GM18861 (cell line): ENCODE measurements at regions not wholly inside any gene's neighbourhood (a gene's known extent, or its start where the extent isn't known, plus 50 kb on each side); places are given as distances from the start of the nearest gene placed in this dataset.
"Not testable (repeated sequence)": the region's sequence is repeated elsewhere in the genome, so short reads cannot be mapped to it uniquely, and the experiment has no call there.

ENCODE experiments used
- ATAC-seq: cut with Tn5 transposase; IDR thresholded peaks from one replicate; pipeline ENCODE4 v1.9.1; 2021; ENCODE audit not compliant: unreplicated experiment

GRCh38 chr21:35441868-35442582 lies 392.9 kb upstream of the RUNX1 start:
- no peak for ATAC-seq

DNA sequence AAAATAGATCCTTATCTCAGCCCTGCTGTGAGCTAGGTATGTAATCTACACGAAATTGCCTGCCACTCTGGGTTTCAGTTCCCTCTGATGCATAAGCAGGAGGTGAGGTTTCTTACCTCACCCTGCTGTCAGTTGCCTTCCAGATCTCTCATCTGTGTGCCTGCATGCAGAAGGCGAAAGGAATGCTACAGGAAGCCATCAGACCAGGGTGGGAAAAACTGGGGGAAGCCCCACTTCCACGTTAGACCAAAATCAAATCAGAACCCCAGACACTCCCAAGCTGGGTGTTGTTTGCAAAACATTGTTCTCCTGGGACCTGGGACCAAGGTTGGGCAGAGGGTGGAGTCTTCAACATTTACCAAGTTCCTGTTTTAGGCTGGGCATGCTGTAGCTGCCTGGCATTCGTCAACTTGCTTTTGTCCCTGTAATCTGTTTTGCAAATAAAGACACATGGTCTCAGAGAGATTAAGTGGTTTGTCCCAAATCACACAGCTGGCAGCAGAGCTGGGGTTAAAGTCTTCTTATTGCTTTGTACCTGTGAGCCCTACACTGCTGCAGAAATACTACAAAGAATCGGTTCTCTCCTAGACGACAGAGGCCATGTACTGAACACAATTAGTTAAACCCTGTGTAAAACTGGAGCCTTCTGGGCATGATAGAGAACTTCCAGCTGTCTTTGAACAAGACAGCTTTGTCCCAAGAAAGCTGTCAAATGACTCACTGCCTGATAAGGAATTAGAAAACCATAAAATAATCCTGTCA lies 389.7 kb upstream of the RUNX1 start:
- no peak for ATAC-seq

- ATAC-seq, result no peak
Observed at GRCh38 chr21:35437941-35438340, 388.8 kb upstream of the RUNX1 start.

- ATAC-seq, result no peak
Observed at GRCh38 chr21:35436899-35437298, 387.8 kb upstream of the RUNX1 start.

GRCh38 chr21:35432601-35433000 lies 383.5 kb upstream of the RUNX1 start:
- not testable (repeated sequence) for ATAC-seq

DNA sequence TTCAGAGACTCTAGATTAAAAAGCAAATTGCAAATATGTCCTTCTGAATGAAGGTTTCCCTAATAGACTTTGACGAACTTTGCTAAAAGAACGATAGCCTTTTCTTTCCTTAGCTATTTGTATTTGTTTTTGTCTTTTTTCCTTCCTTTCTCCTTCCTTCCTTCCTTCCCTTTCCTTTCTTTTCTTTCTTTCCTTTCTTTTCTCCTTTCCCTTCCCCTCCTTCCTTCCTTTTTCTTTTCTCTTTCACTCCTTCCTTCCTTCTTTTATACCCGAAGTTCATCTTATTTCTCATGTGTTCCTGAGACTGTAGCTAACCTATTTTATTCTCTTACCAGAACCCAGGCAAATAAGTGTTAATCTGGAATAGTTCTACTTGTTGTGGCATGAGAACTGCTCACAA lies 381.2 kb upstream of the RUNX1 start:
- no peak for ATAC-seq

GRCh38 chr21:35428937-35429336 lies 379.8 kb upstream of the RUNX1 start:
- ATAC-seq, result no peak

DNA sequence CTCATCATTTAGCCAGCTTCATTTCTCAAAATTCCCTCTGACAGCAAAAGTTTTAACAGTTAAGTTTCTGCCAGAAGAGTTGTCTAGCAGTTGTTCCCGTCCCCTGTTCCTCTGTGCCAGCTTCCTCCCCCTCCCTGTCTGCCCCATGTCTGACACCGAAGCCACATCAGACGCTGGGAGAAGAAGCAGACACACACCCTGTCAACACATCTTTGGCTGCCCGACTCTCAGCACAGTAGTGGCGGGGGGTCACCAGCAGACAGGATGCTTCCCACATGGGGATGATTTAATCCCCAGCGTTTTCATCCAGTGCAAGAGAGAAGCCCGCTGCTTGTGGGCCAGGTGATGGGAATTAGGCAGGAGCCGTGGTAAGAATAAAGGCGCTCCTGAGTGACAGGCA lies 379.4 kb upstream of the RUNX1 start:
- ATAC-seq, result no peak

DNA sequence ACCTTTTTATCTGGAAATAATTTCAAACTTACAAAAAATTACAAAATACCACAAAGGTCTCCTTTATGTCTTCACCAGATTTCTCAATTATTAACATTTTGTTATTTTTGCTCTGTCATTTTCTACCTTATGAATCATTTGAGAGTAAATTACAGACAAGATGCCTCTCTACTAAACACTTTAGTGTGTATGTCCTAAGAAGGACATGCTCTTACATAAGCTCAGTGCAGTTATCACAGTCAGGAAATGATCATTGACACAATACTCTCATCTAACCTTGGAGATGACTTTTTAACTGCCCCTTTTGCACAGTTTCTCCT lies 378.9 kb upstream of the RUNX1 start:
- no peak for ATAC-seq

- ATAC-seq, result no peak
Observed at GRCh38 chr21:35427320-35428000, 378.4 kb upstream of the RUNX1 start.

DNA sequence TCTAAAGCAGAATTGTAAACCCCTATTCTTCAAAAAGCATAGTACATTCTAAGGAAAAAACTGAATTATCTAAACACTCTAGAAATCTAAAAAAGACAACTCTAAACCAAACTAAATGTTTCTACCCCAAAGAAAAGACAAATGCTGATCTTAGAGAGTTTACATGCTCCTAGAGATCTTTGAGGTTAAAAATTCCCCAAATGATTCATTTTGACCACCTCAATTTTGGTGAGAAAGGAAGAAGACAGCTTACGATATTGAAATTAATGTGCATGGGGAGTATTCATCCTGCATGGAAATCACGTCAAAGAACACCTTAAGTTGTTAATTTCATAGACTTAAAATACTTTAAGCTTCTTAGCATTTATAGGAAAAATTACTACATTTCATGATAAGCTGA lies 377.8 kb upstream of the RUNX1 start:
- no peak for ATAC-seq

- ATAC-seq, result no peak
Observed at GRCh38 chr21:35426469-35426868, 377.4 kb upstream of the RUNX1 start.

DNA sequence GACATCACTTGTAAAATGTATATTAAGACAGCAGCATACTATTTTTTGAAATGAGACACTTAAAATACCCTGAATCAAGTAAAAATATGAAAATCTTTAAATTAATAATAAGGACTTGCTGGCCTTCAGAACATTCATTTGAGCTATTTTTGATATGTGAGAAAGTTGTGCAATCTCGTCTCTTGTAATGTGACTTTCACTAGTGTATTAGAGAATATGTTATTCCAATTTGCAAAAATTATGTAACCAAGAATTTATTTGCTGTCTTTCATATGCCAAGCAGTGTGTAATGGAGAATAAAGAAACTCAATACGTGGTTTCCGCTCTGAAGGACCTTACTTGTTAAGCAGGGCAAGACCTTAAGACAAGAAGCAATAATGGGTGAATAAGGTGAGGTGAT lies 375.0 kb upstream of the RUNX1 start:
- no peak for ATAC-seq

- ATAC-seq, result no peak
Observed at GRCh38 chr21:35423709-35424108, 374.6 kb upstream of the RUNX1 start.

DNA sequence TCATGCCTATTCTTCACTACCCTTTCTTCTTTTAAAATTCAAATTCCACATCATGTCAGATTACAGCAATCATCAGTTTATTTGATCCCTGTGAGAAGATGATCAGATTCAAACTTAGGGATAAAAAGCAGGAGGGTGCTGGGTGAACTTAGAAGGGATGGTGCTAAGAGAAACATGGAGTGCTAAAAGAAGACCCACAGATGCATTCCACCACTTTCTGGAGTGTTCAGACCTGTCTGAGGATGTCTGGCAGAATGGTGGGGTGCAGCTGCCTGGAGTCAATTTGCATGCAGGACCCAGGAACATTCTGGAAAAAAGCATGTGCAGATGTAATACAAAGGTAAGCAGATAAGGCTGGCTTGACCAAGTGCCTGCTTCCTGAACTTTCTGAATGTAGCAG lies 372.9 kb upstream of the RUNX1 start:
- no peak for ATAC-seq

DNA sequence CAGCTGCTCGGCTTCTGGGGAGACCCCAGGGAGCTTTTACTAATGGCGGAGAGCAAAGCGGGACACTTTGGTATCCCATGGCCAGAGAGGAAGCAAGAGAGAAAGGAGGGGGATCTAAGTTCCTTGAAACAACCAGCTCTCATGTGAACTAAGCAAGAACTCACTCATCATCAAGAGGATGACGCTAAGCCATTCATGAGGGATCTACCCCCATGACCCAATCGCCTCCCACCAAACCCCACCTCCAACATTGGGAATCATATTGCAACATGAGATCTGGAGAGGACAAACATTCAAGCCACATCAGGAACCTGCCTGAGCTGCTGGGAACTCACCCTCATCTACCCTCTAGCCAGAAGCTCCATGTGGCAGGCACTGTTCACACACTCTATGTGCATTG lies 372.1 kb upstream of the RUNX1 start:
- ATAC-seq, result no peak

GRCh38 chr21:35420656-35421055 lies 371.6 kb upstream of the RUNX1 start:
- ATAC-seq, result no peak

DNA sequence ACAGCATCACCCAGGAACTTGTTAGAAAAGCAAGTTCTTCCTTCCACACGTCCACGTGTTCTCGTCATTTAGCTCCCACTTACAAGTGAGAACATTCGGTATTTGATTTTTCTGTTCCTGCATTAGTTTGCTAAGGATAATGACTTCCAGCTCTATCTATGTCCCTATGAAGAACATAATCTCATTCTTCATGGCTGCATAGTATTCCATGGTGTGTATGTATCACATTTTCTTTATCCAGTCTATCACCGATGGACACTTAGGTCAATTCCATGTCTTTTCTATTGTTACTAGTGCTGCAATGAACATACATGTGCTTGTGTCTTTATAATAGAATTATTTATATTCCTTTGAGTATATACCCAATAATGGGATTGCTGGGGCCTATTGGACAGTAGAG lies 368.7 kb upstream of the RUNX1 start:
- no peak for ATAC-seq

DNA sequence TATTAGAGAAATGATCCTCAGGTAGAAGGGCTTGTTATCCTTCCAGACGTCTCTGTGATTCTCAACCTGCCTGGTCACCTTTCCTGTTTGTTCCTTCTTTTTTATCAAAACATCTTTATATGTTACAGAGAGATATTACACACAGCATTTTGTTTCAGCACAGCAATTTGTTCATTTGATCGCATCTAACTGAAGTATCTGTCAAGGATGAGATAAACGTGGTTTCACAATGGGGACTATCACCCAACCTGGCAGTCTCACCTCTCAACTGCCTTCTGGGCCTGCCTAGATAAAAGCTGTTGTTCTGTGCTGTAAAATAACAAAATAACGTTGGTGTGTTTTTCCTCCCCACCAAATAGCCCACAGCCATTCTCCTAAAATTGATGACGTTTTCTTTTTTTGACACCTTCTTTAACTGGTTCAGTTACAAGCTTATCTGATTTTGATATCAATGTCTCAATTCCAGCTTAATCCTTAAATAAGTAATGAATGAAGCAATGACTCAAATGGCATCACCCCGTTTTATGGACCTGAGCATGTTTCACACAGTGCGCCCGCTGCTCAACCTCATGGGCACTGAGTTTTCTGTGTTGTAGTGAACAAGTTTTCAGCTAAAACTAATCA lies 367.9 kb upstream of the RUNX1 start:
- no peak for ATAC-seq

- no peak for ATAC-seq
Observed at GRCh38 chr21:35414507-35415139, 365.5 kb upstream of the RUNX1 start.

DNA sequence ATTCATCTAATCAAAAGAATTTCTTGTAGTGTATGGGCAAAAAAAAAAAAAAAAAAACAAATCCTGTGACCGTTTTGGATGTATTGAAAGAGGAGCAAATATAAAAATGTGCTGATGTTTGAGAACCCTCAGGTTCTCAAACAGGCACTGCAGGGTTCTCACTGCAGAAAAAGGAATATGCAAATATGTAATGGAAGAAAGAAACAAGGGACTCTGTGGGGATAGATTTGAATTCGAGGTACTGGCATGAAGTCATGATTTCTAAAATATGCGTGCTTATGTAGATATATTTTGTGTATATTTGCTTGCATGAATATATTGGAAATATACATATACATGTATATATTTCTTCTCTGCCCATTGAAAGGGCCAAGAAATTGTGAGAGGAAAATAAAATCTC lies 365.0 kb upstream of the RUNX1 start:
- no peak for ATAC-seq
